GM20000 (cell line): ENCODE measurements at regions not wholly inside any gene's neighbourhood (a gene's known extent, or its start where the extent isn't known, plus 50 kb on each side); places are given as distances from the start of the nearest gene placed in this dataset.
A peak's percentile ranks its signal among the peaks of the same experiment; 100 is the strongest.

Experiments
- DNase-seq: peaks from one replicate; pipeline ENCODE4 v3.0.0; 2012; ENCODE audit warnings: low spot score
- TF ChIP-seq, protein P1 (sequence below): IDR thresholded peaks from 2 replicates; pipeline ENCODE4 v1.5.1; 2012; ENCODE audit warnings: mild to moderate bottlenecking, control low read depth; ENCODE audit errors: extremely low read depth, missing control alignments

DNA sequence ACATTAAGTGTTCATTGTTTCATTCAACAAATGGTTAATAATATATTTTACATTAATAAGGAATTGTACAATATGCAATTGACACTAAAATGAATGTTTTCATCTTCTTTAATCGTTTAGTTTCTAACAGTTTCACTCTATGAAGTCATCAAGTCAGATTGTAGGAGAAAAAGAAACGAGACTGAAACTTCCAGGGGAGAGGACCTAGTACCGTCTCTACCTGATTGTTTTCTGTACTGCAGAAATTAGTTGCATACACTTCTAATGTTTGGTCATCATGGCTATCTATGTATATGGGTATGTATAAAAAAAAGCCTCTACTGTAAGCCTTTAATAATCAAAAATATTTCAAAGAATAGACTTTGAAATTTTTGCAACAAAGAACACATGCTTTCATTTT is 1350.9 kb downstream of the ARAP2 start:
- no peak for DNase-seq
- TF ChIP-seq, protein P1, sequence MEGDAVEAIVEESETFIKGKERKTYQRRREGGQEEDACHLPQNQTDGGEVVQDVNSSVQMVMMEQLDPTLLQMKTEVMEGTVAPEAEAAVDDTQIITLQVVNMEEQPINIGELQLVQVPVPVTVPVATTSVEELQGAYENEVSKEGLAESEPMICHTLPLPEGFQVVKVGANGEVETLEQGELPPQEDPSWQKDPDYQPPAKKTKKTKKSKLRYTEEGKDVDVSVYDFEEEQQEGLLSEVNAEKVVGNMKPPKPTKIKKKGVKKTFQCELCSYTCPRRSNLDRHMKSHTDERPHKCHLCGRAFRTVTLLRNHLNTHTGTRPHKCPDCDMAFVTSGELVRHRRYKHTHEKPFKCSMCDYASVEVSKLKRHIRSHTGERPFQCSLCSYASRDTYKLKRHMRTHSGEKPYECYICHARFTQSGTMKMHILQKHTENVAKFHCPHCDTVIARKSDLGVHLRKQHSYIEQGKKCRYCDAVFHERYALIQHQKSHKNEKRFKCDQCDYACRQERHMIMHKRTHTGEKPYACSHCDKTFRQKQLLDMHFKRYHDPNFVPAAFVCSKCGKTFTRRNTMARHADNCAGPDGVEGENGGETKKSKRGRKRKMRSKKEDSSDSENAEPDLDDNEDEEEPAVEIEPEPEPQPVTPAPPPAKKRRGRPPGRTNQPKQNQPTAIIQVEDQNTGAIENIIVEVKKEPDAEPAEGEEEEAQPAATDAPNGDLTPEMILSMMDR = no peak

DNA sequence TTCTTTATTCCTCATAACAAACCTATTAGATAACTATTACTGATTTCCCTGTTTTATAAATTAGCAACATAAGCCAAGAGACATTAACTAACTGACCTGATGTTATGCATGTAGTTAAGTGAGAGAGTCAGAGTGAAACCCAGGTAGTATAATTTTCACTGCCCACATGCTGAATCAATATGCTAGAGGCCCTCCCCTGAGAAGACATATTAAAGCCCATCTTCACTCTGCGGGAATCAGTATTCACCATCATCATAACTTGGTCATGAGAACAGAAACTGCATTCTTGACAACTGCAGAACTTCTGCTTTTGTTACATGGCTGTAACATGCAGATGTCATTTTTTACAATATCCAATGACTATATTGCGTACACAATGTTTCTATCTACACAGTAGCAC is 1324.3 kb downstream of the ARAP2 start:
- peak; percentile 2 for DNase-seq
- TF ChIP-seq, protein P1 = no peak

DNA sequence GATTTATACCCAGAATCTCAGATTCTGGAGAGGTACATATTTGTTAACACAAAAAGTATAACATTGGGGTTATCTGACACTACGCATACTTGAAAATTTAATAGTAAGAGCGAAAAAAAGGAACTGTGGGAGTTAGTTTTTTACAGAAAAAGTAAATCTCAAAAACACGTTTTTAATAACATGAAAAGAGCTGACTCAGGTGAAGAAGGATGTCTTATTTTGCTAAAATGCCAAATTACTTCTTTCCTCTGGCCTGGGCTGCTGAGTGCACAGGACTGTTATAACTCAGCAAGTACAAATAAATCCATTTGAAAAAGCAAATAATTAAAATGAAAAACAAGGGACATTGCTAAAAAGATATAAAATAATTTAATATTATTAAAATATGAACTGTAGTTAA is 1322.9 kb downstream of the ARAP2 start:
- no peak for DNase-seq
- TF ChIP-seq, protein P1 = no peak

DNA sequence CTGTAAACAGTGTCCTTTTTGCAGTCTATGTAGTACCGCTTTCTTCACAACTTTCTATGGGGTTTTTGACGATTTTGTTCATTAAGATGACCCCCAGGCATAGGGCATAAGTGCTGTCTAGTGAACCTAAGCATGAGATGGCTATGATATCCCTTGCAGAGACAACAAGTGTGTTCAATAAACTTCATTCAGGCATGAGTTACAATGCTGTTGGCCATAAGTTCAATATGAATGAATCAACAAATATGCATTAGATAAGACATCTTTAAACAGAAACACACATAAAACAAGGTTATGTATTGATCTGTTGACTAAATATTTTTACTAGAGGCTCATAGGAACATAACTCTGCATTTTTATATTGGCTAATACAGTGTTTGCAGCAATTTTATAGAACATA is 1322.0 kb downstream of the ARAP2 start:
- TF ChIP-seq, protein P1 = no peak
- no peak for DNase-seq

DNA sequence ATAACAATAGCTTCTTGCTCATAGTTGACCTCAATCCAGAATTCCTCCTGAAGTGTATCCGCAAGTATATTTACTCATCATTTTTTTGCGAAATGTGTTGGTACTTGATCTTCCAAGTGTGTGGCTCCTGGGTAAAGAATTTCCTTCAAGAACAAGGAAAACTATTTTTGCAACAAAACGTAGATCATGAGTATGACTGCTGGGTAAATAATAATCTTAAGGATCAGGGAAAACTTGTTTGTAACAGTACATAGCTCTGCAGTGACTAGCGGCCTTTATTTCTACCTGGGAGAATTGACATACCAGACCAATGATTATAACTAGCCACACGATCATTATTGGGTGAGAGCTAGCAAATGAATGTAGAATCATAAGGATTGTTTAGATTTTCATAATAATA is 1311.7 kb downstream of the ARAP2 start:
- TF ChIP-seq, protein P1 = no peak
- DNase-seq = no peak

DNA sequence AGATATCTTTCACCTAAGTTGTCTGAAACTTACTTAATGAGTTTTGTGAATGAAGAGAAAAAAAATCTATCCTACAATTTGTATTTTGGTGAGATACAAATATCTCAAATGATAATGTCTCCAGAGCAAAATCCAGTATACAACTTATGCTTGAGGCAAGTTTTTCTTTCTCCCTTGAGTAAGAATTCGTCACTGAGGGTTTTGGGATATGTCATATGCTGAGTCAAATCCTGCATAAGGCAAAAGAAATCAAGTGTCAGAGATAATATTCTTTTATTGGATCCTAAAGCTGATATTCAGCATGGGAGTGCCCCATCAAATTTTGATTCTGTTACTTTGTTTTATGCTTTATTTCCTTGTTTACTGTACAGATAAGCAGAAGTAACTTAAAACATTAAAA is 1308.6 kb downstream of the ARAP2 start:
- TF ChIP-seq, protein P1 = no peak
- no peak for DNase-seq

DNA sequence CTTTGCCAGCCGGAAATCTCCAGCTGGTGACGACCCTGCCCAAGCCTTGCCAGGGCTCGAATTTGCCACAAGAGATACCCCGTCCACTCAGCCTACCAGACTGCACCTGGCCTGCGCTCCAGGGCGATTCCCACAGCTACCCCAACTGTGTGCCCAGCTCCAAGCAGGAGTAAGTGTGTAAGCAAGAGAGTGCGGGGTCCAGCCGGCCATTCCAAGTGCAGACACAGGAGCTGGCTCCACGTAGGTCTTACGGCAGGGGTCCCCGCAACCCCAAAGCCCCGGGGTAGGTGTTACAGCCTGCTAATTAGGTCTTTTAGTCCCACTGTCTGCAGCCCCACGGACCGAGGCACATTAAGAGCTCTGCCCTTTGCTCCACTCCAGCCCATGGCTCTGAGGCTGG is 1305.2 kb downstream of the ARAP2 start:
- TF ChIP-seq, protein P1 = no peak
- DNase-seq = no peak
